Naive thymus-derived CD4-positive, alpha-beta T cell (primary cell): ENCODE measurements at regions not wholly inside any gene's neighbourhood (a gene's known extent, or its start where the extent isn't known, plus 50 kb on each side); places are given as distances from the start of the nearest gene placed in this dataset.

Experiments used
- ATAC-seq: fragments of 150-1000 bp; cut with Tn5 transposase; 2 replicates; pipeline ENCODE4 v1.10.0; 2021; ENCODE audit warnings: mild to moderate bottlenecking, moderate library complexity
- CTCF ChIA-PET: fragments of 350-600 bp; sonication (Branson Sonifier 250); formaldehyde crosslinking; loops from one replicate; lab custom pipeline; 2021; ENCODE audit warnings: antibody characterized with exemption; lab: Charles Lee
- POLR2A ChIA-PET: fragments of 350-600 bp; sonication (Branson Sonifier 250); formaldehyde crosslinking; loops from one replicate; lab custom pipeline; 2021; ENCODE audit warnings: antibody characterized with exemption, inconsistent platforms; lab: Charles Lee
- DNase-seq, 9 donors: peaks; one replicate each; pipeline versions ENCODE4 v3.0.0 to v3.0.0-alpha.2; 2020 to 2022; ENCODE audit warnings: mixed read lengths in 1 of 9
- H3K27ac ChIP-seq: one replicate; pipeline ENCODE4 v1.7.0; 2013; ENCODE audit warnings: mild to moderate bottlenecking, low read depth, low read length, moderate library complexity
- H3K27me3 ChIP-seq, 2 donors: one replicate each; pipeline ENCODE4 v1.7.0; 2013; ENCODE audit warnings: low read length in 2 of 2, mild to moderate bottlenecking in 2 of 2, moderate library complexity in 2 of 2; ENCODE audit not compliant: control insufficient read depth in 2 of 2, insufficient read depth in 2 of 2
- H3K36me3 ChIP-seq, 3 experiments: 1 replicate in 2 of 3; 2 replicates in 1 of 3; pipeline ENCODE4 v1.7.0; 2013; ENCODE audit warnings: low read length in 3 of 3, mild to moderate bottlenecking in 3 of 3, moderate library complexity in 1 of 3; ENCODE audit not compliant: insufficient read depth in 3 of 3, control insufficient read depth in 2 of 3
- H3K4me1 ChIP-seq, 2 donors: one replicate each; pipeline ENCODE4 v1.7.0; 2013; ENCODE audit warnings: low read length in 2 of 2, mild to moderate bottlenecking in 2 of 2, moderate library complexity in 1 of 2; ENCODE audit not compliant: control insufficient read depth in 2 of 2, insufficient read depth in 2 of 2
- H3K4me3 ChIP-seq: 2 replicates; pipeline ENCODE4 v1.7.0; 2013; ENCODE audit warnings: mild to moderate bottlenecking, low read length
- H3K9me3 ChIP-seq, 3 experiments: 1 replicate in 2 of 3; 2 replicates in 1 of 3; pipeline ENCODE4 v1.7.0; 2013; ENCODE audit warnings: low read length in 3 of 3; ENCODE audit not compliant: control insufficient read depth in 2 of 3
- H3K27ac Mint-ChIP-seq, 9 donors: one replicate each; pipeline ENCODE4 v1.8.0; 2020 to 2022; ENCODE audit warnings: mixed read lengths in 9 of 9, mild to moderate bottlenecking in 8 of 9, moderate library complexity in 5 of 9, inconsistent platforms in 2 of 9
- H3K27me3 Mint-ChIP-seq, 5 donors: one replicate each; pipeline ENCODE4 v1.8.0; 2021 to 2022; ENCODE audit warnings: mixed read lengths in 5 of 5, mild to moderate bottlenecking in 1 of 5
- H3K36me3 Mint-ChIP-seq, 5 donors: one replicate each; pipeline ENCODE4 v1.8.0; 2020 to 2022; ENCODE audit warnings: mixed read lengths in 5 of 5, mild to moderate bottlenecking in 3 of 5, inconsistent platforms in 1 of 5
- H3K4me1 Mint-ChIP-seq, 7 donors: one replicate each; pipeline ENCODE4 v1.8.0; 2020 to 2022; ENCODE audit warnings: mixed read lengths in 7 of 7, mild to moderate bottlenecking in 3 of 7, inconsistent platforms in 1 of 7
- H3K4me3 Mint-ChIP-seq, 10 donors: one replicate each; pipeline ENCODE4 v1.8.0; 2020 to 2022; ENCODE audit warnings: mild to moderate bottlenecking in 10 of 10, mixed read lengths in 10 of 10, moderate library complexity in 6 of 10, inconsistent platforms in 2 of 10
- H3K9me3 Mint-ChIP-seq, 11 donors: one replicate each; pipeline ENCODE4 v1.8.0; 2020 to 2022; ENCODE audit warnings: mixed read lengths in 11 of 11, mild to moderate bottlenecking in 4 of 11, inconsistent platforms in 1 of 11, moderate library complexity in 1 of 11
- intact Hi-C, 2 donors: fragments of 100-400 bp; cut with micrococcal nuclease; formaldehyde crosslinking; loops; one replicate each; pipeline ENCODE4 v1.15.1; 2023

GRCh38 chr4:138831948-138832347 lies 183.6 kb upstream of the NOCT start:
- ChIA-PET CTCF (no interaction called here), POLR2A (no interaction called here)
- H3K4me1 Mint-ChIP-seq = peaks cover 0 to 6% (median 0%) of the 10 kb centered on the region in 7 donors
- ATAC-seq (no peak), DNase-seq (no peak)
- peaks cover 0 to 3% (median 0%) of the 10 kb centered on the region in 11 donors for H3K9me3 Mint-ChIP-seq
- peaks cover 0 to 10% (median 7%) of the 10 kb centered on the region in 5 donors for H3K27me3 Mint-ChIP-seq
- no peak overlapping the region for H3K4me3 Mint-ChIP-seq
- Histone ChIP-seq H3K4me1 (no peaks in the 10 kb centered on the region), H3K9me3 (no peaks in the 10 kb centered on the region), H3K27ac (no peak overlapping the region), H3K36me3 (no peaks in the 10 kb centered on the region), H3K27me3 (no peaks in the 10 kb centered on the region), H3K4me3 (no peak overlapping the region)
- intact Hi-C loops = no loop called here
- H3K36me3 Mint-ChIP-seq = no peaks in the 10 kb centered on the region
- no peak overlapping the region for H3K27ac Mint-ChIP-seq

DNA sequence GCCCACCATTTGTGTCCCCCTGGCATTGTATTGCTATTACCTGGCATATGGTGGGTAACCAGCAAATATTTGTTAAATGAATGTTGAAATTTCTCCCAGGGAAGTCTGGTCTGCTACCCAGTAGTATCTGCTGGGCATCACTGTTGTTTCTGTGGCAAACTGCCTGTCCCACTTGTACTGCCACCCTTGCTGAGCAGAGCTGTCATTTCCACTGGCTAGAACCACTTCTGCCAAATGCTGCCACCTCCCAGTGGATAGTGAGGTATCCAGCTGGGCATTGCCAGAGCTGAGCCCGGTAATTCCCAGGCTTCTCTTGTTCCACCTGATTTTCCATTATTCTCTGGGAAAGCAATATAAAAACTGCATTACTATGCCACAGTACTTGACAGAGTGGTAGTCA lies 186.7 kb upstream of the NOCT start:
- CTCF ChIA-PET = no interaction called here
- Histone ChIP-seq H3K27me3 (no peaks in the 10 kb centered on the region), H3K4me1 (no peaks in the 10 kb centered on the region), H3K27ac (no peak overlapping the region), H3K36me3 (no peaks in the 10 kb centered on the region), H3K4me3 (no peak overlapping the region), H3K9me3 (no peaks in the 10 kb centered on the region)
- no peak for DNase-seq
- peaks cover 0 to 6% (median 0%) of the 10 kb centered on the region in 7 donors for H3K4me1 Mint-ChIP-seq
- no peak overlapping the region for H3K4me3 Mint-ChIP-seq
- no peak for ATAC-seq
- H3K27me3 Mint-ChIP-seq = peaks cover 0 to 10% (median 7%) of the 10 kb centered on the region in 5 donors
- no peaks in the 10 kb centered on the region for H3K36me3 Mint-ChIP-seq
- H3K27ac Mint-ChIP-seq = no peak overlapping the region
- POLR2A ChIA-PET = no interaction called here
- intact Hi-C loops = no loop called here
- H3K9me3 Mint-ChIP-seq = peaks cover 0 to 3% (median 0%) of the 10 kb centered on the region in 11 donors

- no peak overlapping the region for H3K27ac Mint-ChIP-seq
- intact Hi-C loops = no loop called here
- CTCF ChIA-PET = no interaction called here
These were observed 188.8 kb upstream of the NOCT start for GRCh38 chr4:138826754-138827153.

GRCh38 chr4:138826322-138826721 lies 189.3 kb upstream of the NOCT start:
- H3K4me3 ChIP-seq = no peak overlapping the region
- ATAC-seq = no peak
- CTCF ChIA-PET = no interaction called here
- H3K36me3 ChIP-seq = no peaks in the 10 kb centered on the region
- Mint-ChIP-seq H3K4me1 (no peaks in the 10 kb centered on the region), H3K36me3 (no peaks in the 10 kb centered on the region), H3K9me3 (no peaks in the 10 kb centered on the region), H3K27me3 (peaks cover 0 to 9% (median 3%) of the 10 kb centered on the region in 5 donors), H3K4me3 (no peak overlapping the region), H3K27ac (no peak overlapping the region)
- no peaks in the 10 kb centered on the region for H3K9me3 ChIP-seq
- POLR2A ChIA-PET = no interaction called here
- no peak for DNase-seq
- intact Hi-C loops = no loop called here
- no peaks in the 10 kb centered on the region for H3K27me3 ChIP-seq
- no peaks in the 10 kb centered on the region for H3K4me1 ChIP-seq
- H3K27ac ChIP-seq = no peak overlapping the region

More at GRCh38 chr4:138826754-138827153, 188.8 kb upstream of the NOCT start:
- no peaks in the 10 kb centered on the region for H3K9me3 Mint-ChIP-seq
- no peak overlapping the region for H3K4me3 Mint-ChIP-seq
- Histone ChIP-seq H3K36me3 (no peaks in the 10 kb centered on the region), H3K4me1 (no peaks in the 10 kb centered on the region), H3K27me3 (no peaks in the 10 kb centered on the region), H3K4me3 (no peak overlapping the region), H3K27ac (no peak overlapping the region), H3K9me3 (no peaks in the 10 kb centered on the region)
- H3K27me3 Mint-ChIP-seq = peaks cover 0 to 9% (median 3%) of the 10 kb centered on the region in 5 donors
- DNase-seq (no peak), ATAC-seq (no peak)
- POLR2A ChIA-PET = no interaction called here
- H3K4me1 Mint-ChIP-seq = no peaks in the 10 kb centered on the region
- no peaks in the 10 kb centered on the region for H3K36me3 Mint-ChIP-seq

GRCh38 chr4:138821331-138821730 lies 194.2 kb upstream of the NOCT start:
- no peaks in the 10 kb centered on the region for H3K9me3 ChIP-seq
- Mint-ChIP-seq H3K9me3 (no peaks in the 10 kb centered on the region), H3K4me1 (no peaks in the 10 kb centered on the region), H3K27me3 (peaks cover 6 to 15% (median 11%) of the 10 kb centered on the region in 5 donors), H3K36me3 (no peaks in the 10 kb centered on the region), H3K4me3 (no peak overlapping the region), H3K27ac (no peak overlapping the region)
- intact Hi-C loops = no loop called here
- no peak for ATAC-seq
- no peak for DNase-seq
- no peaks in the 10 kb centered on the region for H3K27me3 ChIP-seq
- H3K27ac ChIP-seq = no peak overlapping the region
- POLR2A ChIA-PET = no interaction called here
- CTCF ChIA-PET = no interaction called here
- H3K4me1 ChIP-seq = no peaks in the 10 kb centered on the region
- H3K4me3 ChIP-seq = no peak overlapping the region
- no peaks in the 10 kb centered on the region for H3K36me3 ChIP-seq

DNA sequence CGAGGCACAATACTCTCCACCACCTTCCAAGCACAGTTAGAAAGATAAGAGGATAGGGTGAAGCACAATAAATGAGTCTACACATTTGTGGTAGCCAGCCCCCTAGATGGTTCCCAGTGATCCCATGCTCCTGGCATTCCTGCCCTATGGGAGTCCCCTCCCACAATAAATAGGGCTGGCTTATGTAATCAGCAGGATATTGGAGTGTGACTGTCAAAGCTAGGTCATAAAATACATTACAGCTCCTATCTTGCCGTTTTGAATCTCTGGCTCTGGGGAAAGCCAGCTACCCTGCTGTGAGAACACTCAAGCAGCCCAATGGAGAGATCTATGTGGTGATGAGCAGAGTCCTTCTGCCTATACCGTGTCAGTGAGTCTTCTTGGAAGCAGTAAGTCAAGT lies 198.7 kb upstream of the NOCT start:
- Mint-ChIP-seq H3K4me3 (no peak overlapping the region), H3K9me3 (peaks cover 0 to 8% (median 0%) of the 10 kb centered on the region in 11 donors), H3K27me3 (peaks cover 0 to 25% (median 16%) of the 10 kb centered on the region in 5 donors), H3K27ac (no peak overlapping the region), H3K4me1 (no peaks in the 10 kb centered on the region), H3K36me3 (no peaks in the 10 kb centered on the region)
- CTCF ChIA-PET = no interaction called here
- POLR2A ChIA-PET = no interaction called here
- no peak for DNase-seq
- no peaks in the 10 kb centered on the region for H3K27me3 ChIP-seq
- ATAC-seq = no peak
- intact Hi-C loops = no loop called here
- no peaks in the 10 kb centered on the region for H3K36me3 ChIP-seq
- no peaks in the 10 kb centered on the region for H3K4me1 ChIP-seq
- no peak overlapping the region for H3K27ac ChIP-seq
- H3K4me3 ChIP-seq = no peak overlapping the region
- no peaks in the 10 kb centered on the region for H3K9me3 ChIP-seq

DNA sequence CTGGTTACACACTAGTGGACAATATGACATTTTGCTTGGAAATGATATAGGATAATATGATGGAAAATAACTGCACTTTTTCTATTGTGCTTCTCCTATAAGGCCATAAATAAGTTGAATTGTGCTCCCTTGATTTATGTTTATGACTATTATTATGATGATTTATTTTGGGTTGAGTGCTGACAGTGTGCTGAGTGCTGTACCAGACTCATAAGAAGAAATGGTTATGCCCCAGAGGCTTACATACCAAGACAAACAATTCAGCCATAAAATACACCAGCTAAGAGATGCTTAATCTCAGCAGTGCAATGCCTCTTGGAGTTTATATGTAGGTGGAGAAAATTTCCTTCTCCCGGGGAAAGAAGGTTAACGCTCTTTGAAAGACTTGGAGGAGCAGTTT lies 199.8 kb upstream of the NOCT start:
- H3K27me3 Mint-ChIP-seq = peaks cover 0 to 25% (median 17%) of the 10 kb centered on the region in 5 donors
- CTCF ChIA-PET = no interaction called here
- Histone ChIP-seq H3K9me3 (no peaks in the 10 kb centered on the region), H3K27me3 (no peaks in the 10 kb centered on the region), H3K36me3 (no peaks in the 10 kb centered on the region), H3K4me1 (no peaks in the 10 kb centered on the region), H3K4me3 (no peak overlapping the region), H3K27ac (no peak overlapping the region)
- no peaks in the 10 kb centered on the region for H3K4me1 Mint-ChIP-seq
- no peak for ATAC-seq
- POLR2A ChIA-PET = no interaction called here
- no peak for DNase-seq
- peaks cover 0 to 8% (median 1%) of the 10 kb centered on the region in 11 donors for H3K9me3 Mint-ChIP-seq
- H3K4me3 Mint-ChIP-seq = no peak overlapping the region
- H3K36me3 Mint-ChIP-seq = no peaks in the 10 kb centered on the region
- no peak overlapping the region for H3K27ac Mint-ChIP-seq
- intact Hi-C loops = no loop called here
